ENCODE measurements at regions not wholly inside any gene's neighbourhood (a gene's known extent, or its start where the extent isn't known, plus 50 kb on each side); places are given as distances from the start of the nearest gene placed in this dataset.

GRCh38 chr14:54312166-54312801 is 84.5 kb upstream of the CDKN3 start:
- DNase-seq (ENCODE audit: low read depth), result peak; percentile 91

GRCh38 chr14:54314365-54315104 is 82.3 kb upstream of the CDKN3 start:
- no peak for DNase-seq (ENCODE audit: low read depth)

GRCh38 chr14:54316652-54317051 is 80.2 kb upstream of the CDKN3 start:
- no peak for DNase-seq (ENCODE audit: low read depth)

GRCh38 chr14:54317391-54317790 is 79.4 kb upstream of the CDKN3 start:
- DNase-seq (ENCODE audit: low read depth), result no peak

- peak; percentile 17 for DNase-seq (ENCODE audit: low read depth)
Observed at GRCh38 chr14:54322246-54322645, 74.6 kb upstream of the CDKN3 start.

- no peak for DNase-seq (ENCODE audit: low read depth)
Observed at GRCh38 chr14:54322701-54323337, 74.0 kb upstream of the CDKN3 start.

GRCh38 chr14:54325766-54326165 is 71.0 kb upstream of the CDKN3 start:
- no peak for DNase-seq (ENCODE audit: low read depth)

GRCh38 chr14:54329082-54329695 is 67.6 kb upstream of the CDKN3 start:
- DNase-seq (ENCODE audit: low read depth), result peak; percentile 70

GRCh38 chr14:54330876-54331275 is 65.9 kb upstream of the CDKN3 start:
- DNase-seq (ENCODE audit: low read depth), result no peak

- no peak for DNase-seq (ENCODE audit: low read depth)
Observed at GRCh38 chr14:54331516-54331915, 65.3 kb upstream of the CDKN3 start.

GRCh38 chr14:54332490-54332889 is 64.3 kb upstream of the CDKN3 start:
- no peak for DNase-seq (ENCODE audit: low read depth)

GRCh38 chr14:54333511-54333910 is 63.3 kb upstream of the CDKN3 start:
- DNase-seq (ENCODE audit: low read depth), result no peak

- no peak for DNase-seq (ENCODE audit: low read depth)
Observed at GRCh38 chr14:54335569-54336155, 61.1 kb upstream of the CDKN3 start.

- no peak for DNase-seq (ENCODE audit: low read depth)
Observed at GRCh38 chr14:54337314-54337713, 59.5 kb upstream of the CDKN3 start.

GRCh38 chr14:54338696-54339317 is 58.0 kb upstream of the CDKN3 start:
- peak; percentile 63 for DNase-seq (ENCODE audit: low read depth)

GRCh38 chr14:54339771-54340170 is 57.0 kb upstream of the CDKN3 start:
- DNase-seq (ENCODE audit: low read depth), result no peak

- no peak for DNase-seq (ENCODE audit: low read depth)
Observed at GRCh38 chr14:54342806-54343205, 54.0 kb upstream of the CDKN3 start.

GRCh38 chr14:54343272-54344121 is 53.3 kb upstream of the CDKN3 start:
- DNase-seq (ENCODE audit: low read depth), result peak; percentile 73

- DNase-seq (ENCODE audit: low read depth), result no peak
Observed at GRCh38 chr14:54344445-54344844, 52.4 kb upstream of the CDKN3 start.

GRCh38 chr14:54346257-54346656 is 50.5 kb upstream of the CDKN3 start:
- no peak for DNase-seq (ENCODE audit: low read depth)

Data from iris pigment epithelial cell (primary cell).